Ishikawa (cell line): ENCODE measurements at regions not wholly inside any gene's neighbourhood (a gene's known extent, or its start where the extent isn't known, plus 50 kb on each side); places are given as distances from the start of the nearest gene placed in this dataset.

Experiments
- CEBPB ChIP-seq: IDR thresholded peaks from 2 replicates; pipeline ENCODE4 v1.6.1; 2012
- CREB1 ChIP-seq: IDR thresholded peaks from 2 replicates; pipeline ENCODE4 v1.6.1; 2012; ENCODE audit warnings: low read depth
- EGR1 ChIP-seq: IDR thresholded peaks from 2 replicates; pipeline ENCODE4 v1.6.1; 2012
- EP300 ChIP-seq: IDR thresholded peaks from 2 replicates; pipeline ENCODE4 v1.6.1; 2012; ENCODE audit warnings: borderline replicate concordance
- FOXM1 ChIP-seq: IDR thresholded peaks from 2 replicates; pipeline ENCODE4 v1.6.1; 2012; ENCODE audit warnings: low read depth, borderline replicate concordance
- NFIC ChIP-seq: IDR thresholded peaks from 2 replicates; pipeline ENCODE4 v1.6.1; 2012
- RAD21 ChIP-seq: IDR thresholded peaks from 2 replicates; pipeline ENCODE4 v1.6.1; 2012; ENCODE audit warnings: low read depth
- TAF1 ChIP-seq: IDR thresholded peaks from 2 replicates; pipeline ENCODE4 v1.6.1; 2012; ENCODE audit warnings: low read depth, mild to moderate bottlenecking
- TCF12 ChIP-seq: IDR thresholded peaks from 2 replicates; pipeline ENCODE4 v1.6.1; 2012; ENCODE audit warnings: low read depth
- TEAD4 ChIP-seq: IDR thresholded peaks from 2 replicates; pipeline ENCODE4 v1.6.1; 2012
- USF1 ChIP-seq: IDR thresholded peaks from 2 replicates; pipeline ENCODE4 v1.6.1; 2012
- YY1 ChIP-seq: IDR thresholded peaks from 2 replicates; pipeline ENCODE4 v1.6.1; 2012; ENCODE audit warnings: low read depth
- ZBTB7A ChIP-seq: IDR thresholded peaks from 2 replicates; pipeline ENCODE4 v1.6.1; 2012; ENCODE audit warnings: low read depth
- TF ChIP-seq, protein P1 (sequence below): IDR thresholded peaks from 2 replicates; pipeline ENCODE4 v1.6.1; 2012
- TF ChIP-seq, protein P2 (sequence below): IDR thresholded peaks from 2 replicates; pipeline ENCODE4 v1.6.1; 2012; ENCODE audit warnings: low read depth, mild to moderate bottlenecking

DNA sequence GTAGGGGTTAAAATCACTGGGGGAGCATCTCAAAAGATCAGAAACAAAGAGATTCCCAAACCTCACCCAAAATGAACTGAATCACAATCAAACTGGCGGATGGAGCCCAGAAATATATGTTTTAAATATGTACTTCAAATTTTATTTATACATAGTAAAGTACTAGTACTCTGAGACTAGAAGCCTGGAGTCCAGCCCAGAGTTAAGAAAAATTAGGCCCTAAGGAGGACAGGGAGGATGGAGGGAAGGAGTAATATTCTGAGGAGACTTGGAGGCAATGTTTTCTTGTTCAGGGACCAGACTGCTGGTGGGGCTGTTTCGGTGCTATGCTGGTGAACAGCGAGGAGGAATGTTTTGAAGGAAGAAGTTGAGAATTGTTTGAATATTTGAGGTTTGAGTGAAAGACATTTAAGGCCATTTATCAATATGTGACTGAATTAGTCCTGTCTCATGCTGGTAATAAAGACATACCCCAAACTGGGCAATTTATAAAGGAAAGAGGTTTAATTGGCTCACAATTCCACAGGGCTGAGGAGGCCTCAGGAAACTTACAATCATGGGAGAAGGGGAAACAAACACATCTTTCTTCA lies 552.4 kb upstream of the DAB2 start:
- TF ChIP-seq NFIC (no peak), YY1 (no peak), TCF12 (no peak), EGR1 (no peak), RAD21 (no peak), TEAD4 (no peak), USF1 (no peak)
- TF ChIP-seq, protein P1, sequence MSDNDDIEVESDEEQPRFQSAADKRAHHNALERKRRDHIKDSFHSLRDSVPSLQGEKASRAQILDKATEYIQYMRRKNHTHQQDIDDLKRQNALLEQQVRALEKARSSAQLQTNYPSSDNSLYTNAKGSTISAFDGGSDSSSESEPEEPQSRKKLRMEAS, result no peak

DNA sequence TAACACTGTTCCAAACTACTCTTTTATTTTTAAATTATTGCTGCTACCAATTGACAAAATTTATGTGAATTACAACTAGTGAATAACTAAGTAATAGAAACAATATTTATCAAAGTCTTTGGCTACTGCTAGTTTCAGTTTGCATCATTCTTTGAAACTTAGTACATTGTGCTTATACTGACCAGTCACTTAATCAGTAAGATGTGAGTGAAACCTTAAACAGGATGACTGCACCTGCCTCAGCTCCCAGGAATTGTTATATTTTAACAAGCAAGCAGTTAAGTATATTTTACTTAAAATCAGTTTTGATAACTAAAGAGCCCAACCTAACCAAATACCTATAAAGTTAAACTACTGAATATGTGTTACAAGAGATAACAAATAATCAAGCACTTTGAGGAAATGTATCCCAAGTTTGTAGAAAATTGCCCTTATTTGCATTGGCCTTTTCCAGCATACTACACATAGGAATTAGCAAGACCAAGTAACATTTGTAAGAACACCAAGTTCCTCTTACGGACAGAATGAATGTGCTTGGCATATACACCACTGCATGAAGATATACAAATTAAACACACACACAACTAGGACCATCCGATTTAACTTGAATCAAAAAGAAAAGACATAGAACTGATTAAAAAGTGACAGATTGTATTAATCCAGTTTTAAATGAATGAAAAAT lies 545.5 kb upstream of the DAB2 start:
- TF ChIP-seq NFIC (no peak), YY1 (no peak), TAF1 (no peak), ZBTB7A (no peak), USF1 (no peak), CEBPB (no peak), CREB1 (no peak), EGR1 (no peak), EP300 (no peak), TEAD4 (no peak), RAD21 (no peak), FOXM1 (no peak), TCF12 (no peak)
- TF ChIP-seq, protein P1, result no peak
- TF ChIP-seq, protein P2, sequence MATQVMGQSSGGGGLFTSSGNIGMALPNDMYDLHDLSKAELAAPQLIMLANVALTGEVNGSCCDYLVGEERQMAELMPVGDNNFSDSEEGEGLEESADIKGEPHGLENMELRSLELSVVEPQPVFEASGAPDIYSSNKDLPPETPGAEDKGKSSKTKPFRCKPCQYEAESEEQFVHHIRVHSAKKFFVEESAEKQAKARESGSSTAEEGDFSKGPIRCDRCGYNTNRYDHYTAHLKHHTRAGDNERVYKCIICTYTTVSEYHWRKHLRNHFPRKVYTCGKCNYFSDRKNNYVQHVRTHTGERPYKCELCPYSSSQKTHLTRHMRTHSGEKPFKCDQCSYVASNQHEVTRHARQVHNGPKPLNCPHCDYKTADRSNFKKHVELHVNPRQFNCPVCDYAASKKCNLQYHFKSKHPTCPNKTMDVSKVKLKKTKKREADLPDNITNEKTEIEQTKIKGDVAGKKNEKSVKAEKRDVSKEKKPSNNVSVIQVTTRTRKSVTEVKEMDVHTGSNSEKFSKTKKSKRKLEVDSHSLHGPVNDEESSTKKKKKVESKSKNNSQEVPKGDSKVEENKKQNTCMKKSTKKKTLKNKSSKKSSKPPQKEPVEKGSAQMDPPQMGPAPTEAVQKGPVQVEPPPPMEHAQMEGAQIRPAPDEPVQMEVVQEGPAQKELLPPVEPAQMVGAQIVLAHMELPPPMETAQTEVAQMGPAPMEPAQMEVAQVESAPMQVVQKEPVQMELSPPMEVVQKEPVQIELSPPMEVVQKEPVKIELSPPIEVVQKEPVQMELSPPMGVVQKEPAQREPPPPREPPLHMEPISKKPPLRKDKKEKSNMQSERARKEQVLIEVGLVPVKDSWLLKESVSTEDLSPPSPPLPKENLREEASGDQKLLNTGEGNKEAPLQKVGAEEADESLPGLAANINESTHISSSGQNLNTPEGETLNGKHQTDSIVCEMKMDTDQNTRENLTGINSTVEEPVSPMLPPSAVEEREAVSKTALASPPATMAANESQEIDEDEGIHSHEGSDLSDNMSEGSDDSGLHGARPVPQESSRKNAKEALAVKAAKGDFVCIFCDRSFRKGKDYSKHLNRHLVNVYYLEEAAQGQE, result no peak

DNA sequence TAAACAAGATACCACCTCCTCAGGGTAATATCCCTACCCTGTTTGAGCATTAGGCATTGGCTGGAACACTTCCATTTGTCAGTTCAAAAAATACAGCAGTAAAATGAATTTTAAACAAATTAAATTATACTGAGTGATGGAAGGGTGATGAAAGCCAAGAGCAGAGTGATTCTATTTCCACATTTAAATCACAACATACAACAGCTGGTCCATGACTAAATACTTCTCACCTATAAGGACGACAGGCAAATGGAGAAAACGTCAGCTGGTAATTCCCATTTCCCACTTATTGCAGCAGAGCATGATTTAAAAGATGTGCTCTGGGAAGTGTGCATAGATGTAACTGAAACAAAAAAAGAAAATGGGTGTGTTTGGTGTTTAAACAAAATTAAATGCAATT lies 543.6 kb upstream of the DAB2 start:
- no peak for TF ChIP-seq RAD21
- TF ChIP-seq, protein P1, result no peak

DNA sequence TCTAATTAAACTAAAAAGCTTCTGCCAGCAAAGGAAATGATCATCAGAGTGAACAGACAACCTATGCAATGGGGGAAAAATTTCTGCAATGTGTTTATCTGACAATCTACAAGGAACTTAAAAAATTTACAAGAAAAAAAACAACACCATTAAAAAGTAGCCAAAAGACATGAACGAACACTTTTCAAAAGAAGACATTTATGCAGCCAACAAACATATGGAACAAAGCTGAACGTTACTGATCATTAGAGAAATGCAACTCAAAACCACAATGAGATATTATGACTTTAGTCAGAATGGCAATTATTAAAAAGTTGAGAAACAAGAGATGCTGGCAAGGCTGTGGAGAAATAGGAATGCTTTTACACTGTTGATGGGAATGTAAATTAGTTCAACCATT lies 530.4 kb upstream of the DAB2 start:
- TF ChIP-seq CREB1 (no peak), YY1 (no peak), CEBPB (no peak), ZBTB7A (no peak), NFIC (no peak), RAD21 (no peak), USF1 (no peak), EGR1 (no peak), FOXM1 (no peak), TCF12 (no peak)
- TF ChIP-seq, protein P1, result no peak

DNA sequence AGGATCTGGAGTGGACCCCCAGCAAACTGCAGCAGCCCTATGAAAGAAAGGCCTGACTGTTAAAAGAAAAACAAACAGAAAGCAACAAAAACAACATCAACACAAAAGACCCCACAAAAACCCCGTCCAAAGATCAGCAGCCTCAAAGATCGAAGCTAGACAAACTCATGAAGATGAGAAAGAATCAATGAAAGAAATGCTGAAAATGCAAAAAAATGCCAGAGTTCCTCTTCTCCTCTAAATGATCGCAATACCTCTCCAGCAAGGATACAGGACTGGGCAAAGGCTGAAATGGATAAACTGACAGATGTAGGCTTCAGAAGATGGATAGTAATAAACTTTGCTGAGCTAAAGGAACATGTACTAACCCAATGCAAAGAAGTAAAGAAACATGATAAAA lies 526.3 kb upstream of the DAB2 start:
- TF ChIP-seq, protein P2, result no peak
- TF ChIP-seq TEAD4 (no peak), TCF12 (no peak), CREB1 (no peak), FOXM1 (no peak), YY1 (no peak), USF1 (no peak), EP300 (no peak), TAF1 (no peak), ZBTB7A (no peak), NFIC (no peak), RAD21 (no peak)
